GM19452 (cell line): ENCODE measurements at regions not wholly inside any gene's neighbourhood (a gene's known extent, or its start where the extent isn't known, plus 50 kb on each side); places are given as distances from the start of the nearest gene placed in this dataset.
"Not testable (repeated sequence)": the region's sequence is repeated elsewhere in the genome, so short reads cannot be mapped to it uniquely, and the experiment has no call there.

Source experiments
- ATAC-seq: cut with Tn5 transposase; IDR thresholded peaks from one replicate; pipeline ENCODE4 v1.9.1; 2021; ENCODE audit not compliant: unreplicated experiment

DNA sequence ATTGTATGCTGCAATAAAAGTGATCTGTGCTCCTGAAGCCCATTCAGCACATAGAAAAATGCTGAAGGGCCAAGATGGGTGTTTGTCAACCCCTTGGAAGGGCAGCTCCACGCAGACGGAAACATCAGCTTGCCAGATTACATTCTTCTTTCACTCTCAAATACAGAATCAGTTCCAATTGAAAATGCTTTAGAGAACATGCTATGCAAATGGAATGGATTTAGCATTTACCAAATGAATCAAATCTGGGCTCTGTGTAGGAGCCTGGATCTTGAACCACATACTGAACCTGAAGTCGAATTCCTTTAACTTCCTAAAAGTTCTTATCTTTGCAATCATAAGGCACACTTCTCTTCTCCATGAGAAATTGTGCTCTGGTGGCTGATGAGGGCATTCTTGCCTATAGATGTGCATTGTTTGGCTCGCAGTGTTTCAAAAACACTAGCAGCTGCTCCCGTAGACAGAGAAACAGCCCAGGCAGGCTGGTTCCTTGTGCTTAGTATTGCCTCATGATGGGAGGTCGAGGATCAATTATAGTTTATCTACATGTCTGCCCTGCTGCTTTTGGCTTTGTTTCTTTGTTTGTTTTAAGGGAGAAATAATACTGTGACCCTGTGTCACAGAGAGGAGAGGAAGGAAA is 489.8 kb upstream of the FLRT2 start:
- ATAC-seq: no peak

DNA sequence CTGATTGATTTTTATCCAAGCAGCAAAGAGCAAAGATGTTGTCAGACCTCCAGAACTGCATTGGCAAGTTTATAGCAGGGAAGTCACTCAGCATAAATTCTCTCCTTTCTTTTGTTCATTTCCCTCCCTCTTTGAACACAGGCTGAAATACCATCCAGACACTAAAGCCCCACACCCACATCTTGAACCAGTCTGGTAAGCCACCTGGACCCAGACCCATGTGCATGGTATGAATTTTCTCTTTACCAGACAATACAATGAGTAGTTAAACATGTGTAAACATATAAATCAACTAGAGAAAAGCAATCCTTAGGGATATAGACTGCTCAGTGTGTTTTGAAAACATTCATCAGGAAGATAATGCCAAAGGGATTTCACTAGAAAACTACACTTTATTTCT is 488.3 kb upstream of the FLRT2 start:
- ATAC-seq: no peak

DNA sequence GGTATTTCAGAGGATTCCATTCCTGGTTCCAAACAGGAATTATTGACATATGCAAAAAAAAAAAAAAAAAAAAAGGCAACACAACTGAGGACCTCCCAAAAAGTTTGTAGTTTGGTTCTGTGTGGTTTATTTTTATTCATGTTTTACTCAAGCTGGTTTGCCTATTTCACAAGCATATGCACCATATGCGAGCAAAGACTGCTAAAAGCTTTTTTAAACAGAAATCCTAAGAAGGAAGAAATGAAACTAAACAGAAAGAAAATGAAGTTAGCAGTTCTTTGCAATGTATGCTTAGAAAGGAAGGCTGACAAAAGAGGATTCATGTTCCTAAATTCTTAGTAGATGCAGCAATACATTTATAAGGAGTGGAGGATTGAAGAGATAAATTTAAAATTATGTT is 487.6 kb upstream of the FLRT2 start:
- no peak for ATAC-seq

DNA sequence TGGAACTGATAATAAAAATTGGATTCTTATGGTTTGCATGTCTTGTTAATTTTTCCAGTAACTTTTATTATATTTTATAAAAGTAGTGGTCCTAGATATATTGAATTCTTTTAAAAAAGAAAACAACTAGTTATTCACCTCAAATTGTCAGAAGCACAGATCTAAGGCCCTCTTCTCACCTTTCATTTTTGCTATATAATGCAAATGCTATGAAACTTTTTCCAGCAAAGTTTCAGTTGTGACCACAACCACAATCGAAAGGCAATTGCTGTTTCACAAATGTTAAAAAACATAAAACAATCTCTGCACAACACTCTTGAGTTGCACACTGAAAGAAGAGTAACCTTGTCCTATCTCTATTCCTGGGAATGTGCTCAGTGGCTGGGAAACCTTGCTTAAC is 479.8 kb upstream of the FLRT2 start:
- no peak for ATAC-seq

DNA sequence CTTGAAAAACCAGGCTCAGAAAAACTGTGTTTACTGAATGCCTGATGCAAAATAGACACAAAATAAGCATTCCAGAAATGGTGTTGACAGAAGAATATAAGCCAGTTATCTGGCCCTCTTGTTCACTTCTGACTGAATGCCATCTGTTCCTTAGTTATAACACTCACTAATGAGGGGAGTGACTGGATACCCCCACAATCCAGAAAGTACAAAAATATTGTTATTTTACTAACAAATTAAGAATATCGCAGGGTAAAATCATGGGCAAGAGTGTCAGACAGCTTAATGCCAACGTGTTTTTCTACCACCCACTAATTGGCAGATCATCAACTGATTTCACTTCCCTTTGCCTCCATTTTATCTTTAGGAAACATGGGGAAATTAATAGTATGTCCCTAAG is 477.3 kb upstream of the FLRT2 start:
- no peak for ATAC-seq

DNA sequence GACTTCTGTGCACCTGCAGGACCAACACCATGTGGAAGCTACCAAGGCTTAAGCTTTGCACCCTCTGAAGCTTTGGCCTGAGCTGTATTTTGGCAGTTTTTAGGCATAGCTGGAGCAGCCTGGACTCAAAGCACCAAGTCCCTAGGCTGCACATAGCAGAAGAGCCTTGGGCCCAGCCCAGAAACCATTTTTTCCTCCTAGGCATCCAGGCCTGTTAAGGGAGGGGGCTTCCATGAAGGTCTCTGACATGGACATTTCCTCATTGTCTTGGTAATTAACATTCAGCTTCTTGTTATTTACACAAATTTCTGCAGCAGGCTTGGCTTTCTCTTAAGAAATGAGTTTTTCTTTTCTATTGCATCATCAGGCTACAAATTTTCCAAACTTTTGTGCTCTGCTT is 475.8 kb upstream of the FLRT2 start:
- ATAC-seq: no peak

DNA sequence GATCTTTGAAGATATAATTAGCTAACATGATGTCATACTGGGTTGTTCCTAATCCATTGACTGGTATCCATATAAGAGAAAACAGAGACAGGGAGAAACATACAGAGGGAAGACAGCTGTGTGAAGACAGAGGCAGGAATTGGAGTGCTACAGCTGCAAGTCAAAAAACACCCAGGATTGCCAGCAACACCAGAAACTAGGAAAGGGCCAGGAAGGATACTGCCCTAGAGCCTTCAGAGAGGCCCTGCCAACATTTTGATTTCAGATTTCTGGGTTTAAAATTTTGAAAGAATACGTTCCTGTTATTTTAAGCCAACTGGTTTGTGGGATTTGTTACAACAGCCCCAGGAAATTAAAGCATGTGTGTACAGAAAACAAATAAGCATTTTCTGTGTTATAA is 473.7 kb upstream of the FLRT2 start:
- no peak for ATAC-seq

DNA sequence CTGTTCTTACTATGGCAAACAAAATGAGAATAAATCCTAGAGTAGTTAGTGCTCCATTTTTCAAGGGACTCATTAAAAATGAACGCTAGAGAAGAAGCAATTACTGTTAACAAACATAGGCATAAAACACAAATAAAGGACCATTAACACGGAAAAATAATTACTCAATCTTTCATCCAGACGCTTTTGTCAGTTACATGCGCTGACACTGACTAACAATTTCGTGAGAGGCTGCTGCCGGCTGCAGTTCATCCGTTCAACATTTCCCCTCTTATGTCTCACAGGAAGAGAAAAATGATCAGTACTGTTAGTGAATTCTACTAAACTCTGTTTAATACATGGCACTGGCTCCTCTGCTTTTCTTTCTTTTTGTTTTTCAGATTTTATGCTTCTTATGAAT is 472.7 kb upstream of the FLRT2 start:
- ATAC-seq: no peak

DNA sequence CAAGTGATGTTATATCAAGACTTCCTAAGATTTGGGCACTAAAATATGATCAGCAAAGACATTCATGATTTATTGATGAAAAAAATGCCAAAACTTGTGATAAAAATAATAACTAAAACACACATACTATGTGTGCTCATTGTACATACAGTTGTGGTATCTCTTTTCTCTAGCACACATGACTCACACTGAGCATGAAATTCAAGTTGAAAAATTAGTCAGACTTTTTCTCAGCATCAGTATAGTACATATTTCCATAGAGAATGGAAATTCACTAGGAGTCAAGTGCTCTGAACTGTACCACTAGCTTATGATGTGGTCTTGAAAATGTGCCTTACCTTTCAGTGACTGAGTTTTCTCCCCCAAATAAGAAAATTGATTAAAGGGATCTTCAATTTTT is 471.8 kb upstream of the FLRT2 start:
- no peak for ATAC-seq

DNA sequence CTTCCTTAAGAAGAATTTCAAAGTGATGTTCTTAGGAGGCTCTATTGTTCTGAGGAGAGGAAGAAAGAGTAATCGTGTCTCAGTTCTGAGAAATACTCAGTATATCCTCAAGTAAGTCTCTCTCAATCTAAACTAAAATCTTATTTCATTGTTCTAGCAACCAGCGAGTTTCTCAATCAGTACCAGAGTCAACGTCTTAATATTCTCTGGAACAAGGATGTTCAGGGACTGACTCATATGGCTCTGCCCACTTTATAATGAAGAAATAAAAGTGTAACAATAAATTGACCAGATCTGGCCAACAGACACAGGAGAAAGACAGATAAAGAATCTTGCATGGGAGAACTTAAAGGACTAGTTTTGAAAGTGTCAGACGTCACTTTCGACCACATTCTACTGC is 469.8 kb upstream of the FLRT2 start:
- ATAC-seq: no peak

DNA sequence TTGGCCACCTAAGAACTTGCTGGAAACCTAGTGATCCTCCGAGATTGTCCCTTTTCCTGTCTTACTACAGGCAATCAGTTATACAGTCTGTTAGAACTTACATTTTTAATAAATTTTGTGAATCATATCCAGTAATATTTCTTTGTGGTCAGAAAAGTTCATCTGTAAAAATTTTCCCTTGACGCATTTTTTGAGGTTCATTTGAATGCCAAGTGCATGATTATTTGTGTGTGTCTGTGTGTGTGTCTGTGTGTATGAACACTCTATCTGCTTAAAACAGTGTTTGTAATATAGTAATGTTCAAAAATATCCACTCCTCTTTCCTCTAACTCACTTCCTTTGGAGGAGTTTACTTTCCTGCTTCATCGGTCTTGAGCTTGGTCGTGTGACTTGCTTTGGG is 468.7 kb upstream of the FLRT2 start:
- no peak for ATAC-seq

DNA sequence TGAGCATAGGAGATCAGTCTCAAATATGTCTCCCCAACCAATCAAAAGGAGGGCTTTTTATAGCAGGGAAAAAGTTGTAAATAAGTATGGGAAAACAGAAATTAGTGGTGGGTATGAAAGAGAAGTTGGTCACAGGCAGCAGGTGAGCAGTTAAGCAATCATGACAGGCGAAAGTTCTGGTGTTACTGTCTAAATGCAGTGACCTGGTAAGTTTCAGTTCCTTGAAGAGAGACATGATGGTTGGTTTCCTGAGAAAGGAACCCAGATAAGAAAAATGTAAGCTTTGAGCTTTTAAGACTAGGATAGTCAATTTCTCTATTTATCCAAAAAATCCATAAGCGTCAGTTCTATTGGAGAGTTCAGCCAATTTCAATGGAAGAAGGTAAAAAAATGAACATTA is 466.2 kb upstream of the FLRT2 start:
- ATAC-seq: no peak

DNA sequence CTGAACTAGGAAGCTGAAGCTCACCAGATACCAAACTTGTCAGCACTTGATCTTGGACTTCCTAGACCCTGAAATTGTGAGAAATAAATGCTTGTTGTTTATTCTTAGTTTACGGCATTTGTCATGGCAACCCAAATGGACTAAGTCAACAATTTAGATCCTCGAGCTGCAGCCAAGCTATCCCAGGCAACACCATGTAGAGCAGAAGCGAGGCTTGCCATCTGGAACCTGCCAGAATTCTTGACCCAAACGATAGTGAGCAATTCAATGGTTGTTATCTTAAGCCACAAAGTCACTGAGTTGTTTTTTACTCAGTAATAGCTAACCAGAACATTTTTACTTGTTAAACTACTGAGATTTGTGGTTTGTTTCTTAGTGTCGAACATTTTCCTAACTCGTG is 458.5 kb upstream of the FLRT2 start:
- no peak for ATAC-seq

DNA sequence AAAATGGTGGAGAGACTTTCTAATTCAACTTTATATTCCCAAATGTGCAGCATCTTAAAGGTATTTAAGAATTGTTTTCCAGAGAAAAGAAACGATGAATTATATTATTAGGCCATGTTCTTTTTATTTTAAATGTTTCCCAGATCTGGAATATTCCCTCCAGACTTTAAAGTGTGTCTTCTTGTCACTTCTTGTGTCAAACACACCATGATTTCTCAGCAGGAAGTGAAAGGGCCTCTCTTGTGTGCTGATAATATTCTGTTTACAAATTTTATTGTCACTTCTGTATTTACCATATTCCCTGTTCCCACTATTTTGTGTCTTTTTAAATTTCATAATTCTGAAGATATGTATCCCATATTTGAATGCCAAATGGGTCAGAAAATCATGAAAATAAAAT is 455.0 kb upstream of the FLRT2 start:
- no peak for ATAC-seq

DNA sequence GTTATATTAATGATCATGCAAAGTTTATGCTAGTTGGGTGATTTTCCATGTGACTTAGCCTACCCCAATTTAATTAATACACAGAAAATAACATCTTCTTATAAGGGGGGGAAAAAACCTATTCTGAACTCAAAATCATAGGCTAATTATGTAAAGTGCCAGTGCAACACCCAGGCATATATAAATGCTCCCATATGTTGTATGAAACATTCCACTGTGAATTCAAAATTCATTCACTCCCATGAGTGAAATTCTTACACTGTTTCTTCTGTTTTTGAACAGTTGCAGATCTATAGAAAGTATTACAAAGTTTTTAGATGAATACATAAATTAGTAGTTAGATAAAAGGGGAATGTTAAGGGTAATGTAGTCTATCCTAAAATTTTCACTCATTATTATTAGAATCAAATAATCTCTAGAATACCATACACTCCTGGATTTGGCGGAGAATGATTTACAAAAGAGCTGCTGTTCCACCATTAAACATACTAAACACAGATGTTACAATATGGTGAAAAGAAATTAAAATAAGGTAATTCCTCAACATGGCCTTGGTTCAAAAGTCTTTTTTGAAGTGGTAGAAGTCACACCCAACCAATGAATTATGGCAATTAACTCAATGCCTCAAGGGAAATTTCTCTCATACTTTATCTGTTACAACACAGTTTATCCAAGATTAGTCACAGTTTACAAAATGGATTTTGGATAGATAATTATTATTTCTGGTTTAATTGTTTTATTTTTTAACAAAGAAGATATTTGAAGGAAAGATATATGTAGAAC is 454.1 kb upstream of the FLRT2 start:
- ATAC-seq: no peak

DNA sequence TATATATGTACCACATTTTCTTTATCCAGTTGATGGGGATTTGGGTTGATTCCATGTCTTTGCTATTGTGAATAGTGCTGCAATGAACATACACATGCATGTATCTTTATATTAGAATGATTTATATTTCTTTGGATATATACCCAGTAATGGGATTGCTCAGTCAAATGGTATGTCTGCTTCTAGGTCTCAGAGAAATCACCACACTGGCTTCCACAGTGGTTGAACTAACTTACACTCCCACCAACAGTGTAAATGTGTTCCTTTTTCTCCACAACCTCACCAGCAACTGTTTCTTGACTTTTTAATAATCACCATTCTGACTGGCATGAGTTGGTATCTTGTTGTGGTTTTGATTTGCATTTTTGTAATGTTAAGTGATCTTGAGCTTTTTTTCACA is 452.2 kb upstream of the FLRT2 start:
- not testable (repeated sequence) for ATAC-seq

DNA sequence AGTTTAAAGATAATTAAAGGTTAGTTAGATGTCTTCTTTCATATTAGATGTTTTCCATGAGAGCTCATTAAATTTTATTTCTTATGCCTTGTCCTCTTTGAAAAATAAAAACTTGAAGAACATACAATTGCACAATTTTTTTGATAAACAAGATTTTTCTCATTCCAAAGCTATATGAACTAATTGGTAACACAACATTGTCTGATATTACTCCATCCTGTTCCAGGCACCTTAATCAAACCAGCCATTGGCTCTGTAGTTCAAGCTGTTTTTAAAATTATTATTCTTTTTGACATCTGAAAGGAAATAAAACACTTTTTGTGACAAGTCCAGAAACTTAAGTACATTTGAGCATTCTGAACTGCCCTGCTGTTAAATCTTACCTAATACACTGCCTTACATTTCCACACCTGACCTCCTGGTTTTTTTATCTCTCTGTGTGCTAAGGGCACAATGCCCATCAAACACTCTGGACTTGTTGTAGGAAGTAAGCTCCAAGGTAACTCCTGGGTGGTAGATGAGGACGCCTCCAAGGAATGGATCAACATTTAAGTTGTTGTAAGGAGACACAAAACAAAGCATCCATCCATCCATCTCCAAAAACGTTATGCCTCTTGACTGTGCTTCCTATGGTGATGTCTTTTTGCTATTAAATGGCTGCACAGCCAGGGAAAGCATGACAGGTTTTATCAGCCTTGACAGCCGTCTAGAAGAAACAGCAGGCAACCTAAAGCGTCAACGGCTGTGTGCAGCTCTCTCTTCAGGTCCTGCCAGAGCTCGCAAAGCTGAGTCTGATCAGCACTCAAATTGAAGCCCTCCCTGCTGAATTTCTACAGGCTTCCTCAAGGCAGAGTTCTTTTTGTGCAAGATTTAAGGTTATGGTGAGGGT is 449.9 kb upstream of the FLRT2 start:
- no peak for ATAC-seq

DNA sequence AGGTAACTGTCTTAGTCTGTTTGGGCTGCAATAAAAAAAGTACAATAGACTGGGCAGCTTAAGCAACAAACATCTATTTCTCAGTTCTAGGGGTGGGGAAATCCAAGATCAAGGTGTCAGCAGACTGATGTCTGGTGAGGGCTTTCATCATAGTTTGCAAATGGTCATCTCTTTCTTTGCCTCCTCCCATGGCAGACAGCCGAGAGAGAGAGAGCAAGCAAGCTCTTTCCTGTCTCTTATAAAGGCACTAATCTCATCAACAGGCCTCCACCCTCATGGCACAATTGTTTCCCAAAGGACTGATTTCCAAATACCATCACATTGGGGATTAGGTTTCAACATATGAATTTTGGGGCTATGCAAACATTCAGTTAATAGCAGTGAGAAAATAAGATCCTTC is 445.6 kb upstream of the FLRT2 start:
- ATAC-seq: no peak

DNA sequence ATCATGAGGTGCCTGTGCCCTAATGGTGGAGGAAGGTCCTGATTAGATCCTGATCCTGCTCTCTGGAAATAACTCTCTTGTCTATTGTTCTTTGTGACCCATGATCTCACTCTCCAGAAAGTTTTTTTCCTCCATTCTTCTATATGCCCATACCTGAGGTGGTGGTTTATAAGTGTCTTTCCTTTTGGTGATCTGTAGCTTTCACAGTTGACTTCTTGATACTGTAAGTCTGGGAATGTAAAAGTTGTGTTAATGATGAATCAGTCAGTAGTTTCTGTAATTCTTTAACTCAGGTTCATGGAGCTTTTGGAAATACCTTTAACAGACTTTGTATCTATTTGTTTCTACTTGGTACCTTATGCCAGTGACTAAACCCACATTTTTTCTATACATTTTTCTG is 444.0 kb upstream of the FLRT2 start:
- no peak for ATAC-seq

DNA sequence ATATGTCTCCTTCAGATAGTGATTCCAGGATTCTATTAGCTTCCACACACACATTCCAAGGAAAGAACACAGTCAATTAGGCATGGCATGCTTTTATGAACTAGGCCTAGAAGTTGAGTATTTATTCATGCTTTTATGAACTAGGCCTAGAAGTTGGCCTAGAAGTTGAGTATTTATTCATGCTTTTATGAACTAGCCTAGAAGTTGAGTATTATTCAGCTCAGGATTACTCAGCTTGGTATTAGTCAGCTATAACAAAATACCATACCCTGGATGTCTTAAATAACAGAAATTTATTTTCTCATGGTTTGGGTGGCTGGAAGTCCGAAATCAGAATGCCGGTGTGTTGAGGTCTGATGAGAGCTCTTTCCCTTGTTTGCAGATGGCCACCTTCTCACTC is 442.7 kb upstream of the FLRT2 start:
- no peak for ATAC-seq

DNA sequence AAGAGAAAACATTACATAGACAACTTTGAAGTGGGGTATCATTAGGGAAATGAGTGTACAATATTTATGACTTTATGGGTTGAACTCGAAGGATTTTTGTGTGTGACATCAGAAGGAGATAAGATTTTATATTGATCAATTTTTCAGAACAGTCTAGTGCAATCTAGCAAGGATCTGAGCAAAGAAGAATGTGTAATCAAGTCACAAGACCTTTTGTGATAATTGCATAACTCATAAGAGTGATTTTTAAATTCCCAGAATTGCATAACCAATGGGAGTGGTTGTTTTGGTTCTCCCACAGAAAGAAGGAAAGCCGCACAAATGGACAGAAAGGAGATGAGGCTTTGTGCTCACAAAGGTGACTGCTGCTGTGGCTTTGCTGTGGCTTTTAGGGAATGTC is 441.8 kb upstream of the FLRT2 start:
- ATAC-seq: no peak

DNA sequence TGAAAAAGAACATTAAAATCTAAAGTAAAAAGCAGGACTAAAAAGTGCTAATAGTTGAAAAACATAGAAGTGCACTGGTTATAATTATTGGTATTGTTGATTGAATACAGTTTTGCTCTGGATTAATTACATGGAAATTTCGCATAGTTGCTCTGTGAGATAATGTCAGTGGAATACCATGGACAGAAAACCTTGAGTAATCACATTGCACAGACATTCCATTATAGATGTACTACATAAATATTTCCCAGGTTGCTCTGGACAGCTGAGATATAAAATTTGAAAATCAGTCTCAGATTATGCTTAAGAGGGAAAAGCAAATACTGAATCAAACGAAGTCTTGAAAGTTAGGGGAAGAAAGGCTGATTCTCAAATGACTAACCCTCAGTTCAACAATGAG is 439.3 kb upstream of the FLRT2 start:
- no peak for ATAC-seq
